ENCODE measurements at regions not wholly inside any gene's neighbourhood (a gene's known extent, or its start where the extent isn't known, plus 50 kb on each side); places are given as distances from the start of the nearest gene placed in this dataset.

DNA sequence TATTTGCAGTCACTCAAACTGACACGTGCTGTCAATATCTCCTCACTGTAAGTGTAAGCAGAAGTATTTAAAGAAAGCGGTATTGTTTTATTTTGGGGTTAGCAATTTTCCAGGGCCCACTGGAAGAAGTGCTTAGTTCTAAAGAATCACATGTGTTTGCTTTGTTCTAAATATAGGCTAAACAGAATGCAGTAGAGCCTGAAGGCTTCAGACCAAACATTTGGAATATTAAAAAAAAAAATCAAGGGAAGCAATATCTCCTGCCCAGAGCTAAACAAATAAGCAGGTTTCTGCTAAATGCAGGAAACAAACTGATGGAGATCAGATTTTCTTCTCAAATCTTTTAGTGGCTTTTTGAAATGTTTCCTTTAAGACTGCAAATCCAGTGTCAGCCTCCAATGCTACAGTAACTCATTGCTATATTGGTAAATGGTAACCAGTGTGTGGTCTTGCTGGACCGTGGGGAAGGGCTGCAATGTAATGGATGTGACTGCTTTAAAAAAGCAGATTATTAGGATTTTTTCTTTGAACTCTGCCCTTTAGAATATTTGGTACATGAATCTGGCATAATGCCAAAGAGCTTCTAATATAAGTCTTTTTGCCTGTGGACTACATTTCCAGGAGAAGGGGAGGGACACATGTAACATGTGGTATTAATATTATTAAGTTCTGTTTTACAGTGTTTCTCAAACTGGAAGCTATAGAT, 317.1 kb upstream of the FERMT1 start:
- H3K9me3 ChIP-seq (ENCODE audit: insufficient read depth in 2 of 2, low read depth in 1 of 2, low read length in 1 of 2) = no peaks in the 10 kb centered on the region
- H3K4me3 ChIP-seq (ENCODE audit: extremely low read depth in 1 of 4, insufficient read depth in 2 of 4, low read depth in 3 of 4, low read length in 4 of 4) = no peak overlapping the region
- no peak for FAIRE-seq
- WGBS, 2 experiments (ENCODE audit: extremely low coverage in 1 of 2, insufficient coverage in 1 of 2, insufficient read length in 1 of 2, insufficient replicate concordance in 2 of 2, low coverage in 1 of 2, low lambda C conversion rate in 2 of 2, missing lambda C conversion rate in 1 of 2) = 85% methylated on average over 3 of the region's 3 CpGs; no CpG with 5 or more reads in 1 of the 2 experiments
- H2AK5ac ChIP-seq (ENCODE audit: low read depth, low read length) = no peak overlapping the region
- no peak overlapping the region for H4K5ac ChIP-seq (ENCODE audit: insufficient read length, low read depth, low read length)
- ChIA-PET POLR2A (ENCODE audit: partially characterized antibody) (no interaction called here), CTCF (ENCODE audit: partially characterized antibody) (interaction anchor here (1.0 kb wide), 1 partner anchor 47 kb away, joined by 3 read pairs; no protein-coding TSS in a partner anchor)
- H2BK12ac ChIP-seq (ENCODE audit: low read depth, low read length) = no peak overlapping the region
- no peak overlapping the region for H2AFZ ChIP-seq (ENCODE audit: low read length)
- no peak overlapping the region for H3K18ac ChIP-seq (ENCODE audit: extremely low read depth, low read length)
- H3K9ac ChIP-seq (replicated peaks in 1 of 4; ENCODE audit: extremely low read depth in 1 of 4, low read depth in 3 of 4, low read length in 3 of 4) = no peak overlapping the region
- H3K36me3 ChIP-seq (ENCODE audit: control insufficient read depth in 2 of 4, insufficient read depth in 4 of 4, low read length in 3 of 4) = no peaks in the 10 kb centered on the region
- H2BK5ac ChIP-seq (ENCODE audit: low read depth, low read length) = no peak overlapping the region
- H3K4ac ChIP-seq (replicated peaks; ENCODE audit: insufficient read length, low read depth, low read length) = no peak overlapping the region
- H3K23me2 ChIP-seq (ENCODE audit: low read depth, low read length) = no peaks in the 10 kb centered on the region
- H2BK20ac ChIP-seq (ENCODE audit: low read length) = no peak overlapping the region
- no peaks in the 10 kb centered on the region for H4K20me1 ChIP-seq (replicated peaks in 1 of 2; ENCODE audit: control insufficient read depth in 1 of 2, insufficient read depth in 2 of 2, low read length in 2 of 2)
- no peak overlapping the region for H3K4me2 ChIP-seq (ENCODE audit: insufficient read depth in 1 of 2, low read depth in 2 of 2, low read length in 2 of 2)
- H2BK15ac ChIP-seq (ENCODE audit: low read length) = no peak overlapping the region
- no peak overlapping the region for H3K27ac ChIP-seq (ENCODE audit: low read depth, low read length)
- no peak overlapping the region for H4K91ac ChIP-seq (replicated peaks; ENCODE audit: insufficient read length, low read length)
- H3K4me1 ChIP-seq (replicated peaks in 1 of 4; ENCODE audit: control insufficient read depth in 3 of 4, insufficient read depth in 4 of 4, low read length in 3 of 4) = no peaks in the 10 kb centered on the region
- no peaks in the 10 kb centered on the region for H3K27me3 ChIP-seq (replicated peaks in 1 of 4; ENCODE audit: control insufficient read depth in 3 of 4, extremely low read depth in 1 of 4, insufficient read depth in 3 of 4, low read length in 3 of 4)
- no peaks in the 10 kb centered on the region for H3K79me1 ChIP-seq (ENCODE audit: low read depth, low read length)
- no peak overlapping the region for H3K23ac ChIP-seq (ENCODE audit: insufficient read length)
- no peak overlapping the region for H3K56ac ChIP-seq (replicated peaks; ENCODE audit: insufficient read length, low read depth, low read length)
- no peaks in the 10 kb centered on the region for H3K79me2 ChIP-seq (ENCODE audit: control insufficient read depth in 1 of 2, insufficient read depth in 2 of 2, low read length in 2 of 2)
- no peak for DNase-seq (ENCODE audit: low read depth in 1 of 2, low spot score in 2 of 2)
- H4K8ac ChIP-seq (ENCODE audit: extremely low read depth, insufficient read depth, low read length) = no peak overlapping the region
- no peak overlapping the region for H2BK120ac ChIP-seq (replicated peaks; ENCODE audit: low read depth, low read length)
- no peak overlapping the region for H3K14ac ChIP-seq (ENCODE audit: insufficient read length)
- TF ChIP-seq CEBPB (IDR thresholded peaks at IDR 0.05; ENCODE audit: low read depth, low read length) (no peak), TCF12 (IDR thresholded peaks at IDR 0.05; ENCODE audit: low read depth, low read length) (no peak), SP4 (IDR thresholded peaks at IDR 0.05; ENCODE audit: low read length) (no peak), SUZ12 (IDR thresholded peaks at IDR 0.05; ENCODE audit: low read length) (no peak), SIRT6 (IDR thresholded peaks at IDR 0.05; ENCODE audit: low read length) (no peak), CBX8 (IDR thresholded peaks at IDR 0.05; ENCODE audit: borderline replicate concordance, low read depth, low read length) (no peak), JUN (IDR thresholded peaks at IDR 0.05; ENCODE audit: low read depth, low read length) (no peak), KDM4A (IDR thresholded peaks at IDR 0.05; ENCODE audit: low read depth, low read length, severe bottlenecking) (no peak)
